ENCODE measurements at regions not wholly inside any gene's neighbourhood (a gene's known extent, or its start where the extent isn't known, plus 50 kb on each side); places are given as distances from the start of the nearest gene placed in this dataset.

GRCh38 chr15:39165020-39165706 lies 415.7 kb upstream of the THBS1 start:
- no peak for TF ChIP-seq CTCF (IDR thresholded peaks at IDR 0.05; ENCODE audit: extremely low read depth in 1 of 2, insufficient read depth in 1 of 2, low read depth in 1 of 2, low read length in 2 of 2)
- TF ChIP-seq MYC (IDR thresholded peaks at IDR 0.05; ENCODE audit: low read depth, low read length), result no peak
- TF ChIP-seq POLR2A (IDR thresholded peaks at IDR 0.05; ENCODE audit: low read depth, low read length), result no peak
- TF ChIP-seq MAX (IDR thresholded peaks at IDR 0.05; ENCODE audit: insufficient read depth, insufficient read length), result no peak
- no peak for TF ChIP-seq EZH2 (IDR thresholded peaks at IDR 0.05; ENCODE audit: borderline replicate concordance, low read depth, low read length, severe bottlenecking)

Measured in endothelial cell of umbilical vein (primary cell).